ENCODE measurements at regions not wholly inside any gene's neighbourhood (a gene's known extent, or its start where the extent isn't known, plus 50 kb on each side); places are given as distances from the start of the nearest gene placed in this dataset.
"Not testable (repeated sequence)": the region's sequence is repeated elsewhere in the genome, so short reads cannot be mapped to it uniquely, and the experiment has no call there.

- no peak for DNase-seq
Observed at GRCh38 chr4:114088481-114088880, 109.0 kb upstream of the ARSJ start.

GRCh38 chr4:114091546-114091945 is 112.1 kb upstream of the ARSJ start:
- no peak for DNase-seq

DNA sequence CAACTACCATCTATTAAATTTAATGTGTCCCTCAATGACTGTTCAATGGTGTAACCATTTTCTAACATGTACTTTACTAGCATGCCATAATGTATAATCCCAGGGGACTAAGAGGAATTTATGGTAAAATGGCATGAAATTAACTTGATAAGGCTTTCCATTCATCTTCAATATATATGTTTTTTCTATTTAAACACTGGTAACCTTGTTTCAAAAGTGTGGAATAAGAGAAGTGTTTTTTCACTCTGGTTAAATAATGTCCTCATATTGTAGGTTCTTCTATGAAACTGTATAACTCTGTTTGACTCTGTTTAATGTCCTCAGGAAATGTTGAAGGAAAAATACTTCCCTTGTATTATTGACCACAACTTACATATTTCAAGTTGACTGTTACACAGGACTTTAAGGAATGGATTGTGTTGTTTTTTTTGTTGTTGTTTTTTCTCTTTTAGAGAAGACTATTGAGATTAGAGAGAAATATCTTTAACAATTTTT is 113.8 kb upstream of the ARSJ start:
- no peak for DNase-seq

DNA sequence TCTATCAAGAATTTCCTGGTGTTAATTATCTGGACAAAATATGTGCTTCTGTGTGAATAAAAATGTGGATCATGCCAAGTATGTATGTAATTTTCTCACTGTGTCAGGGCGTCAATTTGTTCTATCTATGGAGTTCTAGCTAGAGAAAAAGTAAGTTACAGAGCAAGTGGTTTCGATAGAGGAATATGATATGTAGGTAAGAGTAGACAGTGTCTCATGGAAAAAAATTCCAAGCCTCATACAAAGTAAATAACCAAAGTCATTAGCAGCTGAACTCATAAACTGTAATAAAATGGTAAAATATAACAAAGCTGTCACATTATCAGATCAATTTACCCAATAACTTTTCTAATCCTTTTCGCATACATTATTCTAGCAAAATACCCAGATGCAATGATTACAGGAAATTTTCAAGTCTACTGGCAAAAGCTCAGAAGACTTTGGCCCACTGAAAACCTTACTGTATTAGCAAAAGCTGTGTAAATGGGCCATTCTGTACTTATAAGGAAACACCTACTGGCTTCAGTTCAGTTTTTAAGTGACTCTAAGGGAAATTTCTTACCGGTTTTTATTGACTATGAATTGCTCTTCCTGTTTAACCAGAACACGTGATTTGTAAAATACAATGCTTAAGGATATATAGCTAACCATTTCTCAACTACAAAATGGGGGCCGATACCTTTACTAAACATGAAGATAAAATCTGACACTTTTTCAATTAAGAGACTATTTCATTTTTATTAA is 121.0 kb upstream of the ARSJ start:
- DNase-seq: no peak

GRCh38 chr4:114103908-114104307 is 124.5 kb upstream of the ARSJ start:
- DNase-seq: no peak

GRCh38 chr4:114108869-114109268 is 129.4 kb upstream of the ARSJ start:
- DNase-seq: peak; percentile 46 to 94

GRCh38 chr4:114109776-114110175 is 130.3 kb upstream of the ARSJ start:
- DNase-seq: no peak

GRCh38 chr4:114115526-114115925 is 136.1 kb upstream of the ARSJ start:
- peak; percentile 13 to 77 for DNase-seq

- peak; percentile 2 to 36 for DNase-seq
Observed at GRCh38 chr4:114116861-114117260, 137.4 kb upstream of the ARSJ start.

GRCh38 chr4:114121221-114121620 is 141.8 kb upstream of the ARSJ start:
- DNase-seq: no peak

GRCh38 chr4:114132199-114132598 is 152.8 kb upstream of the ARSJ start:
- DNase-seq: no peak

DNA sequence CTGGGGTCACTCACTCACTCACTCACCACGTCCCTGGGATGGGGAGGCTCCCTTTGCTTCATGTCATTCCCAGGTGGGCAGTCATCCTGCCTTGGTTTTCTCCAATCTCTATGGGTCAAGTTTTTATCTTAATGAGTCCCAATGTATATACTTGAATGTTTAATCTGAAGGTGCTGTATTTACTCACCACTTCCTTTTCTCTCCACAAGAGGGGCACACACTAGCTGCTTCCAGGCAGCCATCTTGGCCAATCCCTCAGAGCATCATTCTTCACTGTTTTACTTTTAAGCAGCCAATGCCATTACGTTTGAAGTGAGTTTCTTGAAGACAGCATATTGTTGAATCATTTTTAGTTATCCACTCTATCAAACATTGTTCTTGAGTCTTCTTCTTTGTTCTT is 153.4 kb upstream of the ARSJ start:
- DNase-seq: no peak

- peak in 1 of 2 experiments; percentile 25 for DNase-seq
Observed at GRCh38 chr4:114136069-114136468, 156.6 kb upstream of the ARSJ start.

DNA sequence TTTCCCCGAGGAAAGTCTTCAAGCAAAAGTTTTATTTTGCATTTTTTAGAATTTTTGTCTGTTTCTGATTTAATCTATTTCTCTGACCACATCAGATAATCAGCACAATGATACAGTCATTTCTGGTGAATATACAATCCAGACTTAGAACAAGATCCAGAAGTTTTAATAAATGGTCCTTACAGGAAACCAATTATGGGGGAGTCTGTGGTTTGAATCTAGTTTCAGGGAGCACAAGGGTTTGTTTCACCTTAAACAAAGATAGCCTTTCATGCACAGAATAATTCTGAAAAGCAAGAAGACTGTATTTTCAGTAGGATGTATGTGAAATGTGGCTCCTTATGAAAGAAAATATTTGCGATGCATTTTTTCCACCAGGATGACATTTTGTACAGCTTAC is 158.5 kb upstream of the ARSJ start:
- no peak for DNase-seq

DNA sequence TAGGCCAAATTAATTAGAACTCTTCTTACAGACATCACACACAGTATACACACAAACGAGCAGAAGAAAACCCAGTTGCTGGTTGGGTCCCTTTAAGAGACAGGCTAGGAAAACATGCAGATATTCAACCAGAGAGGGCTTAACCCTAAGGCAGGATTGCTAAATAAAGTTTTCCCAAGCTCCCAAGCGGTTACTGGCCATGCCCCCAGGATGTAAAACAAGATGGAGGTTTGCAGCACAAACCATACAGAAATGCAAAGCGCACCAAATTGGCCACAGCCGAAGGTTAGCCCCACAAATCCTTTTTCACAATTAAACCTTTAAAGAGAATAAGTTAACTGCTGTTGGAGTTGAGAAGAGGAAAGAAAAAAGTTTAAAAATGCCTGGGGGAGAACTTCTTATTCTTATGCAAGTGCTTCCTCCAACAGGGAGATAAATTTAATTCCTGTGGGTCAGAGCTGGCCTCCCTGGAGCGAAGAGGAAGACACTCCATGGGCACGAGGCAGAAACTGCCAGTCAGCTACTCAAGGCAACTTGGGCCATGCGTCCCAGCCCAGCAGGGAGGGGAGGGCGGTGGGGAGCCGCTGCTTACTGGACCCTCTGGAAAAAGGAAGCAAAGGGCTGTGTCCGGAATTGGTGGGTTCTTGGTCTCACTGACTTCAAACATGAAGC is 167.6 kb upstream of the ARSJ start:
- DNase-seq: no peak

DNA sequence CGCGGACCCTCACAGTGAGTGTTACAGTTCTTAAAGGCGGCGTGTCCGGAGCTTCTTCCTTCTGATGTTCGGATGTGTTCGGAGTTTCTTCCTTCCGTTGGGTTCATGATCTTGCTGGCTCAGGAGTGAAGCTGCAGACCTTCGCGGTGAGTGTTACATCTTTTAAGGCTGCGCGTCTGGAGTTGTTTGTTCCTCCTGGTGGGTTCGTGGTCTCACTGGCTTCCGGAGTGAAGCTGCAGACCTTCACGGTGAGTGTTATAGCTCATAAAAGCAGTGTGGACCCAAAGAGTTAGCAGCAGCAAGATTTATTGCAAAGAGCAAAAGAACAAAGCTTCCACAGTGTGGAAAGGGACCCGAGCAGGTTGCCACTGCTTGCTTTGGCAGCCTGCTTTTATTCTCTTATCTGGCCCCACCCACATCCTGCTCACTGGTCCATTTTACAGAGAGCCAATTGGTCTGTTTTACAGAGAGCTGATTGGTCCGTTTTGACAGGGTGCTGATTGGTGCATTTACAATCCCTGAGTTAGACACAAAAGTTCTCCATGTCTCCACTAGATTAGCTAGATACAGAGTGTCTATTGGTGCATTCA is 168.3 kb upstream of the ARSJ start:
- not testable (repeated sequence) for DNase-seq

DNA sequence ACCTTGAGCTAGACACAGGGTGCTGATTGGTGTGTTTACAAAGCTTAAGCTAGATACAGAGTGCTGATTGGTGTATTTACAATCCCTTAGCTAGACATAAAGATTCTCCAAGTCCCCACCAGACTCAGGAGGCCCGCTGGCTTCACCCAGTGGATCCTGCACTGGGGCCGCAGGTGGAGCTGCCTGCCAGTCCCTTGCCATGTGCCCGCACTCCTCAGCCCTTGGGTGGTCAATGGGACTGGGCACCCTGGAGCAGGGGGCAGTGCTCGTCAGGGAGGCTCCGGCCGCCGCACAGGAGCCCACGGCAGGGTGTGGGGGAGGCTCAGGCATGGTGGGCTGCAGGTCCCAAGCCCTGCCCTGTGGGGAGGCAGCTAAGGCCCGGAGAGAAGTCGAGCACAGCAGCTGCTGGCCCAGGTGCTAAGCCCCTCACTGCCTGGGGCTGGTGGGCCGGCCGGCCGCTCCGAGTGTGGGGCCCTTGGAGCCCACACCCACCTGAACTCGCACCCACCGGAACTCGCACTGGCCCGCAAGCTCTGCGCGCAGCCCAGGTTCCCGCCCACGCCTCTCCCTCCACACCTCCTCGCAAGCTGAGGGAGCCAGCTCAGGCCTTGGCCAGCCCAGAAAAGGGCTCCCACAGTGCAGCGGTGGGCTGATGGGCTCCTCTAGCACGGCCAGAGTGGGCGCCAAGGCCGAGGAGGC is 169.1 kb upstream of the ARSJ start:
- DNase-seq: not testable (repeated sequence)

- DNase-seq: no peak
Observed at GRCh38 chr4:114156371-114156770, 176.9 kb upstream of the ARSJ start.

- DNase-seq: no peak
Observed at GRCh38 chr4:114161809-114162208, 182.4 kb upstream of the ARSJ start.

DNA sequence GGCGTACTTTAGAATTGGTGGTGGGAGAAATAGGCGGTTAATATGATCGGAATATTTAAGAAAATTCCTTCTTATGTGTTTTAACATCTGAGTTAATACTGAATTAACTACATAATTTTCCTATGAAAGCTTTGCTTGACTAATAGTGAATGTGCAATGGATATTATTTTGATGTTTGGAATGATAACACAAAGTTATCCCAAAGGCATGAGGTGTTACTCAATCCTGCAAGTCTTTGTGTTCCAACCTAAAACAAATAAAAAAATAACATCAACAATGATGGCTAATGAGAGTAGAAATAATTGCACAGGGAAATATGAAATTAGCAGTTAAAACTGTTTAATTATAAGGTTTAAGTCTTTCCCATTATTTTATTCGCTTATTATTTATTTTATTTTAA is 183.6 kb upstream of the ARSJ start:
- no peak for DNase-seq

- no peak for DNase-seq
Observed at GRCh38 chr4:114173968-114174367, 194.5 kb upstream of the ARSJ start.

GRCh38 chr4:114177628-114178027 is 198.2 kb upstream of the ARSJ start:
- DNase-seq: no peak

DNA sequence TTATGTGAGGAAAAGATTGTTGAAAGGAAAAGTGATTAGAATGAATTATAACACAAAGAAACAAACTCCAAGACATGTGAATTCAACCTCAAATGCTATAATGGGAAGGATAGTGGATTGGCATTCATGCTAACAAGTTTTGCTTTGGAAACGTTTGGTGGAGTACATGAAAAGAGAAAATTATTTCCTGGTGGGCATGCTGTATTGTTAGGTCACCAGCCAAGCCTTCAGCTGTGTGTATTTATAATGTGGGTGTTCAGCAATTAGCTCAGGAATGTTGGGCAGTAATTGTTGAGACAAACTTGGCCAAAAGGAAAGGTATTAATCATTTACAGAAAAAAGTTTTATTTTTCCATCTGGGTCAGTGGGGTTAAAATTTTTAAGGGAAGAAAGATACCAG is 198.9 kb upstream of the ARSJ start:
- DNase-seq: no peak
